IMR-90 (cell line): ENCODE measurements at regions not wholly inside any gene's neighbourhood (a gene's known extent, or its start where the extent isn't known, plus 50 kb on each side); places are given as distances from the start of the nearest gene placed in this dataset.

Experiments
- ATAC-seq: fragments of 200-7000 bp; cut with Tn5 transposase; 2 replicates; pipeline ENCODE4 v1.9.1; 2020; ENCODE audit warnings: low read depth, mild to moderate bottlenecking, moderate library complexity
- BruUV-seq: library from RNA; stranded (reverse); fragments of 400-500 nt; replicated peaks from 2 replicates; lab custom pipeline; 2021; lab: Mats Ljungman, UMichigan
- CTCF ChIA-PET: fragments of 300-600 bp; formaldehyde crosslinking; extraction: SDS; loops from one replicate; lab custom pipeline; 2021; ENCODE audit warnings: antibody characterized with exemption; lab: Yijun Ruan, JAX
- POLR2A ChIA-PET: fragments of 300-600 bp; sonication (Branson Sonifier 250); formaldehyde crosslinking; loops from one replicate; lab custom pipeline; 2022; ENCODE audit warnings: antibody characterized with exemption; ENCODE audit not compliant: unreplicated experiment; lab: Charles Lee
- DNase-seq: peaks from one replicate; pipeline ENCODE4 v3.0.0; 2013
- H2AFZ ChIP-seq: replicated peaks from 2 replicates; pipeline ENCODE3; 2013; ENCODE audit warnings: low read length, mild to moderate bottlenecking; ENCODE audit not compliant: poor library complexity
- H2AK5ac ChIP-seq: 2 replicates; pipeline ENCODE4 v1.6.1; 2013; ENCODE audit warnings: low read depth, low read length, inconsistent platforms
- H2AK9ac ChIP-seq: replicated peaks from 2 replicates; pipeline ENCODE3; 2013; ENCODE audit warnings: mild to moderate bottlenecking, low read depth, low read length, moderate library complexity; ENCODE audit not compliant: poor library complexity
- H2BK120ac ChIP-seq: 2 replicates; pipeline ENCODE4 v1.6.1; 2013; ENCODE audit warnings: low read depth, low read length, inconsistent platforms
- H2BK15ac ChIP-seq: 3 replicates; pipeline ENCODE4 v1.6.1; 2013; ENCODE audit warnings: low read depth, low read length, inconsistent platforms
- H2BK20ac ChIP-seq: 2 replicates; pipeline ENCODE4 v1.6.1; 2013; ENCODE audit warnings: low read depth, mild to moderate bottlenecking, inconsistent platforms, low read length, moderate library complexity
- H2BK5ac ChIP-seq: 2 replicates; pipeline ENCODE4 v1.6.1; 2013; ENCODE audit warnings: mild to moderate bottlenecking, low read depth, low read length, inconsistent platforms; ENCODE audit not compliant: poor library complexity, severe bottlenecking
- H3K14ac ChIP-seq: replicated peaks from 2 replicates; pipeline ENCODE4 v1.6.1; 2013; ENCODE audit warnings: low read depth, low read length, inconsistent platforms
- H3K18ac ChIP-seq: 2 replicates; pipeline ENCODE4 v1.6.1; 2013; ENCODE audit warnings: low read depth, low read length, control low read depth
- H3K23ac ChIP-seq: 2 replicates; pipeline ENCODE4 v1.6.1; 2013; ENCODE audit warnings: low read depth, low read length, inconsistent platforms
- H3K27ac ChIP-seq: 2 replicates; pipeline ENCODE4 v1.5.1; 2013; ENCODE audit warnings: mild to moderate bottlenecking, control low read depth, low read length; ENCODE audit not compliant: insufficient read depth
- H3K27me3 ChIP-seq: 2 replicates; pipeline ENCODE4 v1.6.1; 2013; ENCODE audit warnings: low read length; ENCODE audit not compliant: control insufficient read depth, insufficient read depth
- H3K36me3 ChIP-seq: 2 replicates; pipeline ENCODE4 v1.6.1; 2013; ENCODE audit warnings: low read length, mixed read lengths; ENCODE audit not compliant: control insufficient read depth, insufficient read depth
- H3K4ac ChIP-seq: 2 replicates; pipeline ENCODE4 v1.6.1; 2013; ENCODE audit warnings: low read depth, low read length, inconsistent platforms
- H3K4me1 ChIP-seq: 2 replicates; pipeline ENCODE4 v1.6.1; 2013; ENCODE audit warnings: low read length, mixed read lengths; ENCODE audit not compliant: control insufficient read depth, insufficient read depth
- H3K4me2 ChIP-seq: 2 replicates; pipeline ENCODE4 v1.6.1; 2013; ENCODE audit warnings: low read depth, mild to moderate bottlenecking, control low read depth, low read length, moderate library complexity
- H3K4me3 ChIP-seq: 2 replicates; pipeline ENCODE4 v1.5.1; 2013; ENCODE audit warnings: low read depth, mild to moderate bottlenecking, control low read depth, low read length, moderate library complexity; ENCODE audit not compliant: insufficient read depth
- H3K56ac ChIP-seq: 2 replicates; pipeline ENCODE4 v1.6.1; 2013; ENCODE audit warnings: low read length, inconsistent platforms; ENCODE audit not compliant: insufficient read depth; ENCODE audit errors: extremely low read depth
- H3K79me1 ChIP-seq, 2 experiments: 2 replicates each; pipeline ENCODE4 v1.6.1; 2013; ENCODE audit warnings: low read length in 2 of 2, inconsistent platforms in 1 of 2, low read depth in 1 of 2
- H3K9ac ChIP-seq: 2 replicates; pipeline ENCODE4 v1.6.1; 2013; ENCODE audit warnings: low read depth, low read length, control low read depth
- H3K9me1 ChIP-seq: 2 replicates; pipeline ENCODE4 v1.6.1; 2013; ENCODE audit warnings: low read length, inconsistent platforms; ENCODE audit not compliant: insufficient read depth
- H3K9me3 ChIP-seq: 2 replicates; pipeline ENCODE4 v1.6.1; 2013; ENCODE audit warnings: low read length; ENCODE audit not compliant: control insufficient read depth, insufficient read depth
- H4K20me1 ChIP-seq: 2 replicates; pipeline ENCODE4 v1.6.1; 2013; ENCODE audit warnings: low read length, inconsistent platforms; ENCODE audit not compliant: insufficient read depth
- H4K5ac ChIP-seq: 2 replicates; pipeline ENCODE4 v1.6.1; 2013; ENCODE audit warnings: mild to moderate bottlenecking, low read depth, low read length, control low read depth
- H4K8ac ChIP-seq, 2 experiments: 2 replicates each; pipeline ENCODE4 v1.6.1; 2013; ENCODE audit warnings: low read depth in 2 of 2, low read length in 2 of 2, control low read depth in 1 of 2, inconsistent platforms in 1 of 2
- H4K91ac ChIP-seq: 2 replicates; pipeline ENCODE4 v1.6.1; 2013; ENCODE audit warnings: low read depth, low read length, inconsistent platforms; ENCODE audit not compliant: insufficient read depth
- CEBPB ChIP-seq: IDR thresholded peaks from 2 replicates; pipeline ENCODE4 v1.6.1; 2012; ENCODE audit warnings: low read depth, low read length, improper control_type of control experiment
- CTCF ChIP-seq: conservative IDR thresholded peaks from 2 replicates; pipeline ENCODE4 v1.5.1; 2012; ENCODE audit warnings: mild to moderate bottlenecking, low read depth, low read length, improper control_type of control experiment
- ELK1 ChIP-seq: fragments of 150-350 bp; IDR thresholded peaks from 2 replicates; pipeline ENCODE4 v1.6.1; 2016; ENCODE audit warnings: low read depth, mild to moderate bottlenecking, low read length, moderate library complexity, borderline replicate concordance
- FOS ChIP-seq: fragments of 150-350 bp; IDR thresholded peaks from 2 replicates; pipeline ENCODE4 v1.6.1; 2016; ENCODE audit warnings: low read depth, low read length
- MXI1 ChIP-seq: IDR thresholded peaks from 2 replicates; pipeline ENCODE4 v1.6.1; 2012; ENCODE audit warnings: low read depth, mild to moderate bottlenecking, low read length, moderate library complexity, borderline replicate concordance
- RAD21 ChIP-seq: IDR thresholded peaks from 2 replicates; pipeline ENCODE4 v1.6.1; 2012; ENCODE audit warnings: low read length, improper control_type of control experiment
- RCOR1 ChIP-seq: IDR thresholded peaks from 2 replicates; pipeline ENCODE4 v1.6.1; 2012; ENCODE audit warnings: mild to moderate bottlenecking, low read length, improper control_type of control experiment; ENCODE audit not compliant: insufficient replicate concordance
- RFX5 ChIP-seq: IDR thresholded peaks from 2 replicates; pipeline ENCODE4 v1.8.0; 2012; ENCODE audit warnings: low read depth, mild to moderate bottlenecking, low read length, moderate library complexity
- SMC3 ChIP-seq: fragments of 150-350 bp; IDR thresholded peaks from 2 replicates; pipeline ENCODE4 v1.6.1; 2016; ENCODE audit warnings: low read depth, mild to moderate bottlenecking, antibody characterized with exemption, low read length, moderate library complexity
- USF2 ChIP-seq: fragments of 150-350 bp; IDR thresholded peaks from 2 replicates; pipeline ENCODE4 v1.6.1; 2017; ENCODE audit warnings: mild to moderate bottlenecking, antibody characterized with exemption, low read length, low read depth
- WGBS, 2 experiments: methylation state at CpG; one replicate each; pipeline versions ENCODE4 v1.1.5 to v1.1.7; 2013; ENCODE audit warnings: missing lambda C conversion rate in 2 of 2; ENCODE audit not compliant: insufficient read length in 1 of 2; ENCODE audit errors: extremely low coverage in 2 of 2; 5-methylcytosine and 5-hydroxymethylcytosine counted together
- dilution Hi-C: fragments of 300-500 bp; cut with HindIII; formaldehyde crosslinking; loops from one replicate; pipeline ENCODE4 v1.14.3; 2018; ENCODE audit warnings: low sequenced_read_pairs; ENCODE audit not compliant: unreplicated experiment
- in situ Hi-C: fragments of 300-500 bp; cut with MboI; formaldehyde crosslinking; loops from 3 replicates; pipeline ENCODE4 v1.14.3; 2019; ENCODE audit warnings: low sequenced_read_pairs, inconsistent platforms, mixed read lengths
- intact Hi-C: fragments of 100-400 bp; cut with micrococcal nuclease; formaldehyde crosslinking; loops from 2 replicates; pipeline ENCODE4 v1.10.0; 2022

DNA sequence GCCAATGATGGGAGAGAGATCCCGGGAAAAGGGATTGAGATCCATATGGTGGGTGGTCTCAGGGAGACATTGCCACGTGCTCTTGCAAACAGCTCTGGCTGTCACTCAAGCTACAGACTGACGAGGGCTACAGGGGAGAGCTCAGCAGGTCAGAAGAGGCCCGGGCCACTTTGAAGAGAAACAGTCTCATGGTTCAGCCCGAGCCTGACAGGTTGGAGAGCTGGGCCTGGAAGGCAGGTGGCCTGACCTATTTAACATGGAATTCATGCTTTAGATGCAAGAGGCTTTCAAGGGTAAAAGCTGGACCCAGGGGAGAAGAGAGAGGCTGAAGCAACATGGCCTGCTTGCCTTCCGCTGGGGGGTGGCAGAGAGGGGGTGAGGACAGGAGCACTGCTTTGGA, 81.0 kb upstream of the BRD7 start:
- no peak overlapping the region for H2BK20ac ChIP-seq
- DNase-seq (no peak), ATAC-seq (no peak)
- intact Hi-C loops (no loop called here), dilution Hi-C loops (no loop called here), in situ Hi-C loops (no loop called here)
- H3K14ac ChIP-seq, result no peak overlapping the region
- H3K9me1 ChIP-seq, result no peaks in the 10 kb centered on the region
- H4K8ac ChIP-seq, result no peak overlapping the region
- H4K20me1 ChIP-seq, result no peaks in the 10 kb centered on the region
- TF ChIP-seq USF2 (no peak), RCOR1 (no peak), ELK1 (no peak), RAD21 (no peak), FOS (no peak), RFX5 (no peak), CEBPB (no peak), SMC3 (no peak), MXI1 (no peak), CTCF (no peak)
- no peak overlapping the region for H4K91ac ChIP-seq
- H3K23ac ChIP-seq, result no peak overlapping the region
- BruUV-seq, result no TSS peak
- peaks cover 4% of the 10 kb centered on the region; the same call in 1 of the 2 replicates for H3K27me3 ChIP-seq
- H3K18ac ChIP-seq, result no peak overlapping the region
- no peaks in the 10 kb centered on the region for H3K79me1 ChIP-seq
- no peaks in the 10 kb centered on the region for H3K9me3 ChIP-seq
- no peak overlapping the region for H3K4me3 ChIP-seq
- no peak overlapping the region for H2BK120ac ChIP-seq
- no peak overlapping the region for H2AK5ac ChIP-seq
- H3K36me3 ChIP-seq, result no peaks in the 10 kb centered on the region
- H2AK9ac ChIP-seq, result no peak overlapping the region
- no peak overlapping the region for H2AFZ ChIP-seq
- H3K4ac ChIP-seq, result no peak overlapping the region
- H4K5ac ChIP-seq, result no peak overlapping the region
- CTCF ChIA-PET, result interaction anchor here (0.7 kb wide), 1 partner anchor 68 kb away, joined by 3 read pairs; no protein-coding TSS in a partner anchor
- H3K27ac ChIP-seq, result no peak overlapping the region
- no peak overlapping the region for H3K9ac ChIP-seq
- no peak overlapping the region for H2BK15ac ChIP-seq
- POLR2A ChIA-PET, result no interaction called here
- WGBS, 2 experiments, result 48% methylated on average over 2 of the region's 6 CpGs; no CpG with 5 or more reads in 1 of the 2 experiments
- no peak overlapping the region for H3K56ac ChIP-seq
- no peak overlapping the region for H3K4me2 ChIP-seq
- H3K4me1 ChIP-seq, result no peaks in the 10 kb centered on the region
- no peak overlapping the region for H2BK5ac ChIP-seq
